HCT116 (cell line): ENCODE measurements at regions not wholly inside any gene's neighbourhood (a gene's known extent, or its start where the extent isn't known, plus 50 kb on each side); places are given as distances from the start of the nearest gene placed in this dataset.

Experiments used
- ATAC-seq: fragments of 200-7000 bp; cut with Tn5 transposase; 2 replicates; pipeline ENCODE4 v1.9.1; 2020; ENCODE audit warnings: mild to moderate bottlenecking, moderate library complexity
- BruUV-seq: library from RNA; stranded (reverse); fragments of 400-500 nt; replicated peaks from 2 replicates; lab custom pipeline; 2021; lab: Mats Ljungman, UMichigan
- CTCF ChIA-PET: fragments of 300-600 bp; sonication (Branson Sonifier 250); formaldehyde crosslinking; loops from one replicate; lab custom pipeline; 2021; ENCODE audit warnings: antibody characterized with exemption; lab: Charles Lee
- POLR2A ChIA-PET: fragments of 300-600, 350-600 bp; sonication (Branson Sonifier 250); formaldehyde crosslinking; loops from one replicate; lab custom pipeline; 2021; ENCODE audit warnings: antibody characterized with exemption; lab: Charles Lee
- RAD21 ChIA-PET, 2 experiments: fragments of 300-600 bp; sonication (Branson Sonifier 250); formaldehyde crosslinking; loops; one replicate each; lab custom pipeline; 2023; ENCODE audit warnings: low total read pairs in 2 of 2; ENCODE audit not compliant: uncharacterized antibody in 2 of 2, unreplicated experiment in 2 of 2, low non-redundant PET in 1 of 2; lab: Charles Lee
- DNase-seq: peaks from one replicate; pipeline ENCODE4 v3.0.0-alpha.2; 2010; ENCODE audit warnings: low read depth, low spot score
- H2AFZ ChIP-seq: fragments of 200-600 bp; shearing (Covaris generic), sonication (generic); 2 replicates; pipeline ENCODE4 v1.6.1; 2017; ENCODE audit warnings: low read depth, mixed run types, mixed read lengths, antibody characterized with exemption, low read length; ENCODE audit not compliant: poor library complexity, severe bottlenecking
- H3K27ac ChIP-seq: 2 replicates; pipeline ENCODE4 v1.5.1; 2012; ENCODE audit warnings: low read depth, low read length
- H3K27me3 ChIP-seq: fragments of 200-600 bp; sonication (generic); 2 replicates; pipeline ENCODE4 v1.6.1; 2016; ENCODE audit warnings: mixed run types, low read length, mixed read lengths; ENCODE audit not compliant: insufficient read depth
- H3K36me3 ChIP-seq, 2 experiments: fragments of 200-500 bp in 1 of 2; fragments of 200-600 bp in 1 of 2; sonication (Bioruptor generic) in 1 of 2; sonication (generic) in 1 of 2; 2 replicates each; pipeline versions ENCODE4 v1.5.1 to v1.6.1; 2014 to 2016; ENCODE audit warnings: low read length in 2 of 2, inconsistent platforms in 1 of 2, mixed read lengths in 1 of 2, mixed run types in 1 of 2; ENCODE audit not compliant: insufficient read depth in 2 of 2, control insufficient read depth in 1 of 2
- H3K4me1 ChIP-seq, 2 experiments: fragments of 200-600 bp in 1 of 2; sonication (generic) in 1 of 2; 2 replicates each; pipeline versions ENCODE4 v1.5.1 to v1.6.1; 2012 to 2017; ENCODE audit warnings: low read length in 2 of 2, inconsistent platforms in 1 of 2, mild to moderate bottlenecking in 1 of 2, mixed read lengths in 1 of 2, mixed run types in 1 of 2, moderate library complexity in 1 of 2; ENCODE audit not compliant: insufficient read depth in 2 of 2, control insufficient read depth in 1 of 2
- H3K4me2 ChIP-seq: fragments of 200-600 bp; sonication (generic); 2 replicates; pipeline ENCODE4 v1.6.1; 2017; ENCODE audit warnings: mixed run types, low read length, mixed read lengths
- H3K4me3 ChIP-seq, 2 experiments: fragments of 200-600 bp in 1 of 2; sonication (generic) in 1 of 2; replicated peaks in 1 of 2; 2 replicates each; pipeline ENCODE4 v1.5.1; 2011 to 2016; ENCODE audit warnings: low read length in 2 of 2, control low read depth in 1 of 2, low read depth in 1 of 2, mild to moderate bottlenecking in 1 of 2, mixed read lengths in 1 of 2, mixed run types in 1 of 2
- H3K79me2 ChIP-seq: fragments of 200-600 bp; sonication (generic); 2 replicates; pipeline ENCODE4 v1.6.1; 2017; ENCODE audit warnings: mild to moderate bottlenecking, mixed run types, low read length, moderate library complexity, mixed read lengths; ENCODE audit not compliant: insufficient read depth
- H3K9ac ChIP-seq: fragments of 200-600 bp; sonication (generic); 2 replicates; pipeline ENCODE4 v1.6.1; 2016; ENCODE audit warnings: low read length, mixed read lengths
- H3K9me2 ChIP-seq: fragments of 200-600 bp; sonication (generic), shearing (Covaris generic); 2 replicates; pipeline ENCODE4 v1.6.1; 2017; ENCODE audit warnings: mixed run types, mild to moderate bottlenecking, moderate library complexity; ENCODE audit not compliant: insufficient read depth
- H3K9me3 ChIP-seq, 2 experiments: fragments of 200-500 bp in 1 of 2; fragments of 200-600 bp in 1 of 2; sonication (Bioruptor generic) in 1 of 2; sonication (generic) in 1 of 2; 2 replicates each; pipeline ENCODE4 v1.6.1; 2014 to 2017; ENCODE audit warnings: low read length in 2 of 2, mixed read lengths in 2 of 2, inconsistent platforms in 1 of 2, low read depth in 1 of 2, mild to moderate bottlenecking in 1 of 2, mixed run types in 1 of 2, moderate library complexity in 1 of 2; ENCODE audit not compliant: control insufficient read depth in 1 of 2, insufficient read depth in 1 of 2
- H4K20me1 ChIP-seq: fragments of 200-600 bp; sonication (generic), shearing (Covaris generic); 2 replicates; pipeline ENCODE4 v1.6.1; 2017; ENCODE audit warnings: mixed run types, mild to moderate bottlenecking, moderate library complexity; ENCODE audit not compliant: insufficient read depth
- CEBPB ChIP-seq: IDR thresholded peaks from 2 replicates; pipeline ENCODE4 v1.6.1; 2012; ENCODE audit warnings: low read depth
- EGR1 ChIP-seq: IDR thresholded peaks from 2 replicates; pipeline ENCODE4 v1.6.1; 2012; ENCODE audit warnings: low read depth
- ELF1 ChIP-seq: IDR thresholded peaks from 2 replicates; pipeline ENCODE4 v1.6.1; 2012; ENCODE audit warnings: low read depth, borderline replicate concordance
- EZH2 ChIP-seq: fragments of 200-600 bp; sonication (generic); IDR thresholded peaks from 2 replicates; pipeline ENCODE4 v1.6.1; 2017; ENCODE audit warnings: antibody characterized with exemption, mixed run types
- EZH2phosphoT487 ChIP-seq: fragments of 200-600 bp; IDR thresholded peaks from 2 replicates; pipeline ENCODE4 v1.6.1; 2018; ENCODE audit warnings: antibody characterized with exemption, borderline replicate concordance
- FOSL1 ChIP-seq: IDR thresholded peaks from 2 replicates; pipeline ENCODE4 v1.6.1; 2012; ENCODE audit warnings: low read depth
- JUND ChIP-seq: IDR thresholded peaks from 2 replicates; pipeline ENCODE4 v1.6.1; 2012
- POLR2AphosphoS5 ChIP-seq: IDR thresholded peaks from 2 replicates; pipeline ENCODE4 v1.6.1; 2011; ENCODE audit warnings: mild to moderate bottlenecking, low read depth, low read length, moderate library complexity
- RAD21 ChIP-seq: IDR thresholded peaks from 2 replicates; pipeline ENCODE4 v1.6.1; 2012; ENCODE audit warnings: low read depth, mild to moderate bottlenecking
- SP1 ChIP-seq: IDR thresholded peaks from 2 replicates; pipeline ENCODE4 v1.6.1; 2012; ENCODE audit warnings: low read depth
- SRF ChIP-seq: IDR thresholded peaks from 2 replicates; pipeline ENCODE4 v1.6.1; 2012; ENCODE audit warnings: low read depth
- TCF7L2 ChIP-seq: IDR thresholded peaks from 2 replicates; pipeline ENCODE4 v1.7.0; 2011; ENCODE audit warnings: borderline replicate concordance, inconsistent platforms; ENCODE audit not compliant: insufficient read depth, insufficient read length; ENCODE audit errors: extremely low read depth
- YY1 ChIP-seq: IDR thresholded peaks from 2 replicates; pipeline ENCODE4 v1.6.1; 2011; ENCODE audit warnings: low read length, low read depth, moderate library complexity, mild to moderate bottlenecking; ENCODE audit not compliant: insufficient replicate concordance; ENCODE audit errors: extremely low read depth
- ZFX ChIP-seq: fragments of 450-650 bp; IDR thresholded peaks from 2 replicates; pipeline ENCODE4 v1.6.1; 2017
- intact Hi-C: fragments of 100-400 bp; cut with micrococcal nuclease; formaldehyde crosslinking; loops from 2 replicates; pipeline ENCODE4 v1.10.0; 2022
- TF ChIP-seq, protein P1 (sequence below): IDR thresholded peaks from 2 replicates; pipeline ENCODE4 v1.6.1; 2012; ENCODE audit warnings: low read depth
- TF ChIP-seq, protein P2 (sequence below): IDR thresholded peaks from 2 replicates; pipeline ENCODE4 v1.6.1; 2012
- TF ChIP-seq, protein P3 (sequence below): IDR thresholded peaks from 2 replicates; pipeline ENCODE4 v1.6.1; 2012
- TF ChIP-seq, protein P4 (sequence below), 3 experiments: fragments of 200-600 bp in 1 of 3; sonication (generic) in 1 of 3; IDR thresholded peaks in 2 of 3; conservative IDR thresholded peaks in 1 of 3; 2 replicates each; pipeline ENCODE4 v1.5.1; 2012 to 2017; ENCODE audit warnings: low read depth in 2 of 3, low read length in 2 of 3, antibody characterized with exemption in 1 of 3, borderline replicate concordance in 1 of 3, control low read depth in 1 of 3, mild to moderate bottlenecking in 1 of 3, mixed read lengths in 1 of 3, mixed run types in 1 of 3, moderate library complexity in 1 of 3; ENCODE audit not compliant: insufficient read depth in 1 of 3
- TF ChIP-seq, protein P5 (sequence below): IDR thresholded peaks from 2 replicates; pipeline ENCODE4 v1.6.1; 2011; ENCODE audit warnings: mild to moderate bottlenecking, low read length, moderate library complexity; ENCODE audit not compliant: insufficient replicate concordance; ENCODE audit errors: extremely low read depth

DNA sequence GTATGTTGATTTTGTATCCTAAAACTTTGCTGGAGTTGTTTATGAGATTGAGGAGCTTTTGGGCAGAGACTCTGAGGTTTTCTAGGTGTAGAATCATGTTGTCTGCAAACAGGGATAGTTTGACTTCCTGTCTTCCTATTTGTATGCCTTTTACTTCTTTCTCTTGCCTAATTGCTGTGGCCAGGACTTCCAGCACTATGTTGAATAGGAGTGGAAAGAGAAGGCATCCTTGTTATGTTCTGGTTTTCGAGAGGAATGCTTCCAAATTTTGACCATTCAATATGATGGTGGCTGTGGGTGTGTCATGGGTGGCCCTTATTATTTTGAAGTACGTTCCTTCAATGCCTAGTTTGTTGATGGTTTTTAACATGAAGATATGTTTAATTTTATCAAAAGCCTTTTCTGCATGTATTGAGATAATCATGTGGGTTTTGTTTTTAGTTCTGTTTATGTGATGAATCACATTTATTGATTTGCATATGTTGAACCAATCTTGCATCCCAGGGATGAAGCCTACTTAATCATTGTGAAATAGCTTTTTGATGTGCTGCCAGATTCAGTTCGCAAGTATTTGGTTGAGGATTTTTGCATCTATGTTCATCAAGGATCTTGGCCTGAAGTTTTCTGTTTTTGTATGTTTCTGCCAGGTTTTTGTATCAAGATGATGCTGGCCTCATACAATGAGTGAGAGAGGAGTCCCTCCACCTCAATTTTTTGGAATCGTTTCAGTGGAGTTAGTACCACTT lies 188.1 kb downstream of the MINAR1 start:
- ChIA-PET POLR2A (no interaction called here), RAD21 (no interaction called here), CTCF (no interaction called here)
- TF ChIP-seq, protein P1, sequence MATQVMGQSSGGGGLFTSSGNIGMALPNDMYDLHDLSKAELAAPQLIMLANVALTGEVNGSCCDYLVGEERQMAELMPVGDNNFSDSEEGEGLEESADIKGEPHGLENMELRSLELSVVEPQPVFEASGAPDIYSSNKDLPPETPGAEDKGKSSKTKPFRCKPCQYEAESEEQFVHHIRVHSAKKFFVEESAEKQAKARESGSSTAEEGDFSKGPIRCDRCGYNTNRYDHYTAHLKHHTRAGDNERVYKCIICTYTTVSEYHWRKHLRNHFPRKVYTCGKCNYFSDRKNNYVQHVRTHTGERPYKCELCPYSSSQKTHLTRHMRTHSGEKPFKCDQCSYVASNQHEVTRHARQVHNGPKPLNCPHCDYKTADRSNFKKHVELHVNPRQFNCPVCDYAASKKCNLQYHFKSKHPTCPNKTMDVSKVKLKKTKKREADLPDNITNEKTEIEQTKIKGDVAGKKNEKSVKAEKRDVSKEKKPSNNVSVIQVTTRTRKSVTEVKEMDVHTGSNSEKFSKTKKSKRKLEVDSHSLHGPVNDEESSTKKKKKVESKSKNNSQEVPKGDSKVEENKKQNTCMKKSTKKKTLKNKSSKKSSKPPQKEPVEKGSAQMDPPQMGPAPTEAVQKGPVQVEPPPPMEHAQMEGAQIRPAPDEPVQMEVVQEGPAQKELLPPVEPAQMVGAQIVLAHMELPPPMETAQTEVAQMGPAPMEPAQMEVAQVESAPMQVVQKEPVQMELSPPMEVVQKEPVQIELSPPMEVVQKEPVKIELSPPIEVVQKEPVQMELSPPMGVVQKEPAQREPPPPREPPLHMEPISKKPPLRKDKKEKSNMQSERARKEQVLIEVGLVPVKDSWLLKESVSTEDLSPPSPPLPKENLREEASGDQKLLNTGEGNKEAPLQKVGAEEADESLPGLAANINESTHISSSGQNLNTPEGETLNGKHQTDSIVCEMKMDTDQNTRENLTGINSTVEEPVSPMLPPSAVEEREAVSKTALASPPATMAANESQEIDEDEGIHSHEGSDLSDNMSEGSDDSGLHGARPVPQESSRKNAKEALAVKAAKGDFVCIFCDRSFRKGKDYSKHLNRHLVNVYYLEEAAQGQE, result no peak
- TF ChIP-seq EZH2phosphoT487, result no peak
- TF ChIP-seq SRF, result no peak
- TF ChIP-seq, protein P2, sequence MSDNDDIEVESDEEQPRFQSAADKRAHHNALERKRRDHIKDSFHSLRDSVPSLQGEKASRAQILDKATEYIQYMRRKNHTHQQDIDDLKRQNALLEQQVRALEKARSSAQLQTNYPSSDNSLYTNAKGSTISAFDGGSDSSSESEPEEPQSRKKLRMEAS, result no peak
- no peak for TF ChIP-seq ELF1
- no peak for TF ChIP-seq EZH2
- TF ChIP-seq CEBPB, result no peak
- no peak for TF ChIP-seq RAD21
- TF ChIP-seq JUND, result no peak
- no peak for TF ChIP-seq EGR1
- TF ChIP-seq, protein P3, sequence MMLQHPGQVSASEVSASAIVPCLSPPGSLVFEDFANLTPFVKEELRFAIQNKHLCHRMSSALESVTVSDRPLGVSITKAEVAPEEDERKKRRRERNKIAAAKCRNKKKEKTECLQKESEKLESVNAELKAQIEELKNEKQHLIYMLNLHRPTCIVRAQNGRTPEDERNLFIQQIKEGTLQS, result no peak
- no peak for TF ChIP-seq YY1
- no peak for TF ChIP-seq FOSL1
- TF ChIP-seq, protein P4, sequence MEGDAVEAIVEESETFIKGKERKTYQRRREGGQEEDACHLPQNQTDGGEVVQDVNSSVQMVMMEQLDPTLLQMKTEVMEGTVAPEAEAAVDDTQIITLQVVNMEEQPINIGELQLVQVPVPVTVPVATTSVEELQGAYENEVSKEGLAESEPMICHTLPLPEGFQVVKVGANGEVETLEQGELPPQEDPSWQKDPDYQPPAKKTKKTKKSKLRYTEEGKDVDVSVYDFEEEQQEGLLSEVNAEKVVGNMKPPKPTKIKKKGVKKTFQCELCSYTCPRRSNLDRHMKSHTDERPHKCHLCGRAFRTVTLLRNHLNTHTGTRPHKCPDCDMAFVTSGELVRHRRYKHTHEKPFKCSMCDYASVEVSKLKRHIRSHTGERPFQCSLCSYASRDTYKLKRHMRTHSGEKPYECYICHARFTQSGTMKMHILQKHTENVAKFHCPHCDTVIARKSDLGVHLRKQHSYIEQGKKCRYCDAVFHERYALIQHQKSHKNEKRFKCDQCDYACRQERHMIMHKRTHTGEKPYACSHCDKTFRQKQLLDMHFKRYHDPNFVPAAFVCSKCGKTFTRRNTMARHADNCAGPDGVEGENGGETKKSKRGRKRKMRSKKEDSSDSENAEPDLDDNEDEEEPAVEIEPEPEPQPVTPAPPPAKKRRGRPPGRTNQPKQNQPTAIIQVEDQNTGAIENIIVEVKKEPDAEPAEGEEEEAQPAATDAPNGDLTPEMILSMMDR (IDR thresholded peaks at IDR 0.05 in 2 of 3, conservative IDR thresholded peaks at IDR 0.05 in 1 of 3; ENCODE audit: borderline replicate concordance in 1 of 3, insufficient read depth in 1 of 3, low read depth in 2 of 3, low read length in 2 of 3), result no peak
- TF ChIP-seq ZFX, result no peak
- TF ChIP-seq POLR2AphosphoS5, result no peak
- TF ChIP-seq, protein P5, sequence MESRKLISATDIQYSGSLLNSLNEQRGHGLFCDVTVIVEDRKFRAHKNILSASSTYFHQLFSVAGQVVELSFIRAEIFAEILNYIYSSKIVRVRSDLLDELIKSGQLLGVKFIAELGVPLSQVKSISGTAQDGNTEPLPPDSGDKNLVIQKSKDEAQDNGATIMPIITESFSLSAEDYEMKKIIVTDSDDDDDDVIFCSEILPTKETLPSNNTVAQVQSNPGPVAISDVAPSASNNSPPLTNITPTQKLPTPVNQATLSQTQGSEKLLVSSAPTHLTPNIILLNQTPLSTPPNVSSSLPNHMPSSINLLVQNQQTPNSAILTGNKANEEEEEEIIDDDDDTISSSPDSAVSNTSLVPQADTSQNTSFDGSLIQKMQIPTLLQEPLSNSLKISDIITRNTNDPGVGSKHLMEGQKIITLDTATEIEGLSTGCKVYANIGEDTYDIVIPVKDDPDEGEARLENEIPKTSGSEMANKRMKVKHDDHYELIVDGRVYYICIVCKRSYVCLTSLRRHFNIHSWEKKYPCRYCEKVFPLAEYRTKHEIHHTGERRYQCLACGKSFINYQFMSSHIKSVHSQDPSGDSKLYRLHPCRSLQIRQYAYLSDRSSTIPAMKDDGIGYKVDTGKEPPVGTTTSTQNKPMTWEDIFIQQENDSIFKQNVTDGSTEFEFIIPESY, result no peak
- TF ChIP-seq SP1, result no peak
- no peak for TF ChIP-seq TCF7L2
- H3K9ac ChIP-seq, result no peak overlapping the region
- H3K9me3 ChIP-seq, result no peaks in the 10 kb centered on the region
- intact Hi-C loops, result no loop called here
- no peak for ATAC-seq
- H3K9me2 ChIP-seq, result no peaks in the 10 kb centered on the region
- H3K36me3 ChIP-seq, result no peaks in the 10 kb centered on the region
- H2AFZ ChIP-seq, result no peak overlapping the region
- H3K4me3 ChIP-seq, result no peak overlapping the region
- H3K27me3 ChIP-seq, result peaks cover 85% of the 10 kb centered on the region
- H3K4me1 ChIP-seq, result no peaks in the 10 kb centered on the region
- no peaks in the 10 kb centered on the region for H4K20me1 ChIP-seq
- DNase-seq, result no peak
- BruUV-seq, result no TSS peak
- no peaks in the 10 kb centered on the region for H3K79me2 ChIP-seq
- H3K4me2 ChIP-seq, result no peak overlapping the region
- no peak overlapping the region for H3K27ac ChIP-seq
